Kidney epithelial cell (primary cell): ENCODE measurements at regions not wholly inside any gene's neighbourhood (a gene's known extent, or its start where the extent isn't known, plus 50 kb on each side); places are given as distances from the start of the nearest gene placed in this dataset.
"Not testable (repeated sequence)": the region's sequence is repeated elsewhere in the genome, so short reads cannot be mapped to it uniquely, and the experiment has no call there.

Source experiments
- DNase-seq: peaks from one replicate; pipeline ENCODE4 v3.0.0-alpha.2; 2010; ENCODE audit warnings: low read depth
- H3K27me3 ChIP-seq: 2 replicates; pipeline ENCODE4 v1.6.0; 2011; ENCODE audit warnings: low read length; ENCODE audit not compliant: control insufficient read depth, insufficient read depth
- H3K36me3 ChIP-seq: 2 replicates; pipeline ENCODE4 v1.5.1; 2011; ENCODE audit warnings: low read length; ENCODE audit not compliant: control insufficient read depth, insufficient read depth
- H3K4me3 ChIP-seq: 2 replicates; pipeline ENCODE4 v1.5.1; 2011; ENCODE audit warnings: low read depth, mild to moderate bottlenecking, control low read depth, low read length
- TF ChIP-seq, protein P1 (sequence below): IDR thresholded peaks from 2 replicates; pipeline ENCODE4 v1.5.1; 2011; ENCODE audit warnings: mild to moderate bottlenecking, moderate library complexity, low read length, control low read depth, inconsistent platforms; ENCODE audit not compliant: insufficient read depth, poor library complexity, severe bottlenecking

DNA sequence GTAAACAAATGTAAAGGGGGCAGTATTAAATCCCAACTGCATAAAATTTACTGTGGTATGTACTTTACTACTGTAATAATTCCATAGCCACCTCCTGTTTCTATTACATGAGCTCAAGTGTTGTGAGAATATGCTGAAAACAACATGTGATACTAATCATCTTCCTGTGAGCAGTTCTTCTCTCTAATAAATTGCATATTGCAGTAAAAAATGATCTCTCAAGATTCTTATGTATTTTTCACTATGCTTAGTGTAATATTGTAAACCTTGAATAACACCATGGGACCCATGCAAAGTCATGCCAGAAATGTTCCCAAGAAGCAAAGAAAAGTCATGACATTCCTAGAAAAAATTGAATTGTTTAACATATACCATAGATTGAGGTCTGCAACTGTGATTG lies 133.0 kb upstream of the ATXN1 start:
- H3K4me3 ChIP-seq = no peak overlapping the region
- TF ChIP-seq, protein P1, sequence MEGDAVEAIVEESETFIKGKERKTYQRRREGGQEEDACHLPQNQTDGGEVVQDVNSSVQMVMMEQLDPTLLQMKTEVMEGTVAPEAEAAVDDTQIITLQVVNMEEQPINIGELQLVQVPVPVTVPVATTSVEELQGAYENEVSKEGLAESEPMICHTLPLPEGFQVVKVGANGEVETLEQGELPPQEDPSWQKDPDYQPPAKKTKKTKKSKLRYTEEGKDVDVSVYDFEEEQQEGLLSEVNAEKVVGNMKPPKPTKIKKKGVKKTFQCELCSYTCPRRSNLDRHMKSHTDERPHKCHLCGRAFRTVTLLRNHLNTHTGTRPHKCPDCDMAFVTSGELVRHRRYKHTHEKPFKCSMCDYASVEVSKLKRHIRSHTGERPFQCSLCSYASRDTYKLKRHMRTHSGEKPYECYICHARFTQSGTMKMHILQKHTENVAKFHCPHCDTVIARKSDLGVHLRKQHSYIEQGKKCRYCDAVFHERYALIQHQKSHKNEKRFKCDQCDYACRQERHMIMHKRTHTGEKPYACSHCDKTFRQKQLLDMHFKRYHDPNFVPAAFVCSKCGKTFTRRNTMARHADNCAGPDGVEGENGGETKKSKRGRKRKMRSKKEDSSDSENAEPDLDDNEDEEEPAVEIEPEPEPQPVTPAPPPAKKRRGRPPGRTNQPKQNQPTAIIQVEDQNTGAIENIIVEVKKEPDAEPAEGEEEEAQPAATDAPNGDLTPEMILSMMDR = no peak
- no peaks in the 10 kb centered on the region for H3K36me3 ChIP-seq
- DNase-seq = no peak
- no peaks in the 10 kb centered on the region for H3K27me3 ChIP-seq

DNA sequence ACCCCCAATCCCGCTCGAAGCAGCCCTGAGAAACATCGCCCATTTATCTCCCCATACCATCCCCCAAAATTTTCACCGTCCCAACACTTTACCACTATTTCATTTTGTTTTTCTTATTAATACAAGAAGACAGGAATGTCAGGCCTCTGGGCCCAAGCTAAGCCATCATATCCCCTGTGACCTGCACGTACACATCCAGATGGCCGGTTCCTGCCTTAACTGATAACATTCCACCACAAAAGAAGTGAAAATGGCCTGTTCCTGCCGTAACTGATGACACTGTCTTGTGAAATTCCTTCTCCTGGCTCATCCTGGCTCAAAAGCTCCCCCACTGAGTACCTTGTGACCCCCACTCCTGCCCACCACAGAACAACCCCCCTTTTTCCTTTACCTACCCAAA lies 129.8 kb upstream of the ATXN1 start:
- not testable (repeated sequence) for H3K36me3 ChIP-seq, DNase-seq, H3K4me3 ChIP-seq, H3K27me3 ChIP-seq

DNA sequence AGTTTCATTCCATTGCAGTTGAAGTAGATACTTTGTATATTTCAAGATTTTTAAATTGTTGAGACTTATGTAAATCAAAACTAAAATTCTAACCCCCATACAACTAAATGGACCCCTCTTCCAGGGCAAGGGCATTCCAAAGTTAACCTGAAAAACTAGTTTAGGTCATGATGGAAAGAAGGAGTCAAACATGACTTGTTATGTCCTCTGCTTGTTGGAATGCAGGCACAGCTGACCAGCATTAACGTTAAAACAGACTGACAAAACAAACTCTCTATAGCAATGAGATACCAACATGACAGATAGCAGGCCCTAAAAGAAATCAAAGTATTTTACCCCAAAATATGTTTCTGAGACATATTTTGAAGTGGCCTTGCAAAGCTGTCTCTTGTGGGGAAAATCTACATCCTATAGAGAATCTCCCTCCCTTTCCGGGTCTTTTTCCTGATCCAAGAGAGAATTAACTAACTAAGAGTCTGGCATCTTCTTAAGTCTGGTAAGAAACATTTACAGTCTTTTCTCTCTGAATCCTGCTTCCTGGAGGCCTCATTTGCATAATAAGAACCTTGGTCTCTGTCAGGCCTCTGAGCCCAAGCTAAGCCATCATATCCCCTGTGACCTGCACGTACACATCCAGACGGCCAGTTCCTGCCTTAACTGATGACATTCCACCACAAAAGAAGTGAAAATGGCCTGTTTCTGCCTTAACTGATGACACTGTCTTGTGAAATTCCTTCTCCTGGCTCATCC lies 124.3 kb upstream of the ATXN1 start:
- no peak overlapping the region for H3K4me3 ChIP-seq
- H3K36me3 ChIP-seq = no peaks in the 10 kb centered on the region
- DNase-seq = no peak
- TF ChIP-seq, protein P1 = no peak
- H3K27me3 ChIP-seq = no peaks in the 10 kb centered on the region

DNA sequence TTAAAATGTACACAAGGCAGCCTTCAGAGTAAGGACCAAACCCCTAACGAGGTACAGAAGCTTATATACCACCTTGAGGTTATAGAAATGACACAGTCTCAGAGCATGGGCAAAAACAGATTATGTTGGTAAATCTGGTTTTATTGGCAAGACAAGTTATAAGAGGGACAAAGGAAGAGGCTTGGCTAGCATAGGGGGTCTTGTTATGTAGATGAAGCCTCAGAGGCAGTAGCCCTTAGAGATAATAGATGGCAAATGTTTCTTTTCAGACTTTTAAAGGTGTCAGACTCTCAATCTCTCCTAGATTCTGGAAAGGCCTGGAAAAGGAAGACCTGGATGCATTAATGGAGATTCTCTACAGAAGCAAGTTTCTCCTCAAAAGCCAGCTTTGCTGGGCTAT lies 123.3 kb upstream of the ATXN1 start:
- TF ChIP-seq, protein P1 = no peak
- no peak overlapping the region for H3K4me3 ChIP-seq
- DNase-seq = no peak
- no peaks in the 10 kb centered on the region for H3K27me3 ChIP-seq
- H3K36me3 ChIP-seq = no peaks in the 10 kb centered on the region

DNA sequence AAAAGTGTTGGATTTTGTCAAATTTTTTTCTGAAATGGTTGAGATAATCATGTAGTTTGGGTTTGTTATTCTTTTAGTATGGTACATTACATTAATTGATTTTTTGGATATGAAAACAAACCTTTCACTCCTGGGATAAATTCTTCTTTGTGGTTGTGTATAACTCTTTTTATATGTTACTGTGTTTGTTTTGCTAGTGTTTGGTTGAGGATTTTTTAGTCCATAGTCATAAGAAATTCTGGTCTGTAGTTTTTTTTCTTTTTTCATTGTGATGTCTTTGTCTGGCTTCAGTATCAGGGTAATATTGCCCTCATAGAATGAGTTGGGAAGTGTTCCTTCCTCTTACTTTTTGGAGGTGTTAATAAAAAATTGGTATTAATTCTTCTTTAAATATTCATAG lies 122.2 kb upstream of the ATXN1 start:
- TF ChIP-seq, protein P1 = no peak
- DNase-seq = no peak
- Histone ChIP-seq H3K4me3 (no peak overlapping the region), H3K36me3 (no peaks in the 10 kb centered on the region), H3K27me3 (no peaks in the 10 kb centered on the region)

DNA sequence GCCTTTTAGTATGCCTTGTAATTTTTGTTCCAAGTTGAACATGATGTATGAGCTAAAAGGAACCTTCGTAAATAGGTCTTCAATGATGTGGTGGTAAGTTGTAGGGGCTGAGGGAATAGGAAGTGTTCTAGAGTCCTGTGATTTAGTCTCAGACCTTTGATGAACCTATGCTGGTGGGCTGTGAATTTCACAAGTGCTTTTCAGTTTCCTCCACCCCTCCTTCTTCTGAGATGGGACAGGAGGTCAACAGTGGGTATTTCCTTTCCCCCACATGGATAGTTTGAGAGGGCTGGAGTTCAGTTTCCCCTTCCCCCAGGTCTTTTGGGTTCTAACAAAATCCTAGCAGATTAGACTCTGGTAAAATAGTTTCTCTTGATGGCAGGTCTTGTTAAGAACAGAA lies 121.0 kb upstream of the ATXN1 start:
- no peak for DNase-seq
- Histone ChIP-seq H3K4me3 (no peak overlapping the region), H3K27me3 (no peaks in the 10 kb centered on the region), H3K36me3 (no peaks in the 10 kb centered on the region)
- TF ChIP-seq, protein P1 = no peak

DNA sequence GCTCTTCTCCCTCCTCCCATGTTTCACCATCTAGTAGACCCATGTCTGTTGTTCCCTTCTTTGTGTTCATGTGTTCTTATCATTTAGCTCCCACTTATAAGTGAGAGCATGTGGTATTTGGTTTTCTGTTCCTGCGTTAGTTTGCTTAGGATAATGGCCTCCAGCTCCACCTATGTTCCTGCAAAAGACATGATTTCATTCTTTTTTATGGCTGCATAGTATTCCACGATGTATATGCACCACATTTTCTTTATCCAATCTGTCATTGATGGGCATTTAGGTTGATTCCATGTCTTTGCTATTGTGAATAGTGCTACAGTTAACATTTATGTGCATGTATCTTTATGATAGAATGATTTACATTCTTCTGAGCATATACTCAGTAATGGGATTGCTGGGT lies 115.6 kb upstream of the ATXN1 start:
- H3K36me3 ChIP-seq, H3K4me3 ChIP-seq, H3K27me3 ChIP-seq, DNase-seq: not testable (repeated sequence)
